ENCODE measurements at regions not wholly inside any gene's neighbourhood (a gene's known extent, or its start where the extent isn't known, plus 50 kb on each side); places are given as distances from the start of the nearest gene placed in this dataset.

GRCh38 chr7:115812794-115813193 lies 217.8 kb downstream of the TFEC start:
- H3K9me3 ChIP-seq, result no peaks in the 10 kb centered on the region
- intact Hi-C loops (cut with DNase I), result no loop called here
- ATAC-seq (no peak), DNase-seq (no peak)
- H3K4me1 ChIP-seq, result no peaks in the 10 kb centered on the region
- WGBS, 3 donors, result 64 to 74% (median 65%) methylated on average over 7 of the region's 7 CpGs
- H3K27ac ChIP-seq, result no peak overlapping the region
- no peaks in the 10 kb centered on the region for H3K36me3 ChIP-seq (ENCODE audit: insufficient read depth in 1 of 2, low read depth in 1 of 2)
- no peak for TF ChIP-seq CTCF (IDR thresholded peaks at IDR 0.05)
- H3K4me3 ChIP-seq, result no peak overlapping the region
- no peaks in the 10 kb centered on the region for H3K27me3 ChIP-seq (ENCODE audit: insufficient read depth in 3 of 3, low read length in 2 of 3)

- 65 to 67% (median 66%) methylated on average over 8 of the region's 8 CpGs for WGBS, 3 donors
- ATAC-seq (no peak), DNase-seq (no peak)
- Histone ChIP-seq H3K4me1 (no peaks in the 10 kb centered on the region), H3K9me3 (no peaks in the 10 kb centered on the region), H3K27me3 (ENCODE audit: insufficient read depth in 3 of 3, low read length in 2 of 3) (no peaks in the 10 kb centered on the region), H3K27ac (no peak overlapping the region), H3K36me3 (ENCODE audit: insufficient read depth in 1 of 2, low read depth in 1 of 2) (no peaks in the 10 kb centered on the region), H3K4me3 (no peak overlapping the region)
- intact Hi-C loops (cut with DNase I), result no loop called here
- no peak for TF ChIP-seq CTCF (IDR thresholded peaks at IDR 0.05)
Observed at GRCh38 chr7:115805458-115805857, 225.1 kb downstream of the TFEC start.

- intact Hi-C loops (cut with DNase I), result no loop called here
- no peak for TF ChIP-seq CTCF (IDR thresholded peaks at IDR 0.05)
- Histone ChIP-seq H3K4me3 (no peak overlapping the region), H3K36me3 (ENCODE audit: insufficient read depth in 1 of 2, low read depth in 1 of 2) (no peaks in the 10 kb centered on the region), H3K4me1 (no peaks in the 10 kb centered on the region), H3K9me3 (no peaks in the 10 kb centered on the region), H3K27me3 (ENCODE audit: insufficient read depth in 3 of 3, low read length in 2 of 3) (no peaks in the 10 kb centered on the region), H3K27ac (no peak overlapping the region)
- no peak for DNase-seq
- ATAC-seq, result no peak
Observed at GRCh38 chr7:115802415-115802814, 228.1 kb downstream of the TFEC start.

GRCh38 chr7:115799430-115799829 lies 231.1 kb downstream of the TFEC start:
- intact Hi-C loops (cut with DNase I), result no loop called here
- Histone ChIP-seq H3K27me3 (ENCODE audit: insufficient read depth in 3 of 3, low read length in 2 of 3) (no peaks in the 10 kb centered on the region), H3K9me3 (no peaks in the 10 kb centered on the region), H3K4me1 (no peaks in the 10 kb centered on the region), H3K27ac (no peak overlapping the region), H3K36me3 (ENCODE audit: insufficient read depth in 1 of 2, low read depth in 1 of 2) (no peaks in the 10 kb centered on the region), H3K4me3 (no peak overlapping the region)
- TF ChIP-seq CTCF (IDR thresholded peaks at IDR 0.05), result no peak
- ATAC-seq (no peak), DNase-seq (no peak)
- 65 to 71% (median 66%) methylated on average over 2 of the region's 2 CpGs for WGBS, 3 donors

GRCh38 chr7:115793958-115794702 lies 236.4 kb downstream of the TFEC start:
- Histone ChIP-seq H3K27me3 (ENCODE audit: insufficient read depth in 3 of 3, low read length in 2 of 3) (no peaks in the 10 kb centered on the region), H3K9me3 (no peaks in the 10 kb centered on the region), H3K27ac (no peak overlapping the region), H3K4me1 (no peaks in the 10 kb centered on the region), H3K4me3 (no peak overlapping the region), H3K36me3 (ENCODE audit: insufficient read depth in 1 of 2, low read depth in 1 of 2) (no peaks in the 10 kb centered on the region)
- DNase-seq (no peak), ATAC-seq (no peak)
- no peak for TF ChIP-seq CTCF (IDR thresholded peaks at IDR 0.05)
- 88 to 92% (median 91%) methylated on average over 7 of the region's 7 CpGs for WGBS, 3 donors
- intact Hi-C loops (cut with DNase I), result no loop called here
